GM12878 (cell line): ENCODE measurements at regions not wholly inside any gene's neighbourhood (a gene's known extent, or its start where the extent isn't known, plus 50 kb on each side); places are given as distances from the start of the nearest gene placed in this dataset.

Experiments used
- ATAC-seq: fragments of 200-7000 bp; cut with Tn5 transposase; 3 replicates; pipeline ENCODE4 v1.9.1; 2020; ENCODE audit warnings: mild to moderate bottlenecking, moderate library complexity
- BruUV-seq: library from RNA; stranded (reverse); fragments of 400-500 nt; replicated peaks from 2 replicates; lab custom pipeline; 2021; lab: Mats Ljungman, UMichigan
- CTCF ChIA-PET: fragments of 300-600 bp; sonication (Branson Sonifier 250); formaldehyde crosslinking; extraction: SDS; loops from one replicate; lab custom pipeline; 2021; ENCODE audit warnings: inconsistent platforms; lab: Yijun Ruan, JAX
- POLR2A ChIA-PET: fragments of 350-600 bp; formaldehyde crosslinking; extraction: SDS; loops from one replicate; lab custom pipeline; 2021; ENCODE audit warnings: inconsistent platforms; lab: Charles Lee
- RAD21 ChIA-PET: fragments of 300-600 bp; sonication (Branson Sonifier 250); formaldehyde crosslinking; loops from one replicate; lab custom pipeline; 2023; ENCODE audit warnings: antibody characterized with exemption; ENCODE audit not compliant: unreplicated experiment; lab: Charles Lee
- SMC1A ChIA-PET: fragments of 300-600 bp; sonication (Branson Sonifier 250); formaldehyde crosslinking; loops from one replicate; lab custom pipeline; 2023; ENCODE audit not compliant: unreplicated experiment, uncharacterized antibody; lab: Charles Lee
- DNase-seq: peaks from one replicate; pipeline ENCODE4 v3.0.0-alpha.2; 2011; ENCODE audit warnings: low read depth, low spot score
- FAIRE-seq: peaks from 3 replicates; lab custom pipeline; 2011; peaks lifted over from hg19 to GRCh38; lab: Jason Lieb, UNC
- H2AFZ ChIP-seq: 2 replicates; pipeline ENCODE4 v1.6.0; 2011; ENCODE audit warnings: low read depth, low read length, control low read depth; ENCODE audit not compliant: control insufficient read depth
- H3K27ac ChIP-seq: 2 replicates; pipeline ENCODE4 v1.5.1; 2011; ENCODE audit warnings: control low read depth; ENCODE audit not compliant: control insufficient read depth, insufficient read depth
- H3K27me3 ChIP-seq, 2 experiments: replicated peaks in 1 of 2; 2 replicates each; pipeline versions ENCODE4 v1.6.0 to v1.6.1; 2011; ENCODE audit warnings: low read length in 1 of 2; ENCODE audit not compliant: control insufficient read depth in 2 of 2, insufficient read depth in 2 of 2
- H3K36me3 ChIP-seq, 2 experiments: 2 replicates each; pipeline ENCODE4 v1.5.1; 2011; ENCODE audit warnings: low read length in 1 of 2; ENCODE audit not compliant: control insufficient read depth in 2 of 2, insufficient read depth in 2 of 2
- H3K4me1 ChIP-seq: 2 replicates; pipeline ENCODE4 v1.6.1; 2011; ENCODE audit warnings: mild to moderate bottlenecking, low read length, moderate library complexity, mixed read lengths; ENCODE audit not compliant: control insufficient read depth, insufficient read depth
- H3K4me2 ChIP-seq: 2 replicates; pipeline ENCODE4 v1.6.0; 2011; ENCODE audit warnings: control low read depth; ENCODE audit not compliant: control insufficient read depth, insufficient read depth
- H3K4me3 ChIP-seq: fragments of 200-600 bp; sonication (generic); 2 replicates; pipeline ENCODE4 v1.5.1; 2016
- H3K79me2 ChIP-seq: 2 replicates; pipeline ENCODE4 v1.6.0; 2011; ENCODE audit warnings: low read length; ENCODE audit not compliant: control insufficient read depth, insufficient read depth
- H3K9ac ChIP-seq: 2 replicates; pipeline ENCODE4 v1.8.0; 2011; ENCODE audit warnings: low read length, control low read depth, mixed read lengths; ENCODE audit not compliant: control insufficient read depth, insufficient read depth
- H3K9me3 ChIP-seq: replicated peaks from 3 replicates; pipeline ENCODE4 v1.5.1; 2011; ENCODE audit warnings: mild to moderate bottlenecking, low read length; ENCODE audit not compliant: control insufficient read depth, insufficient read depth
- H4K20me1 ChIP-seq: 2 replicates; pipeline ENCODE4 v1.6.0; 2011; ENCODE audit not compliant: control insufficient read depth, insufficient read depth
- ASH2L ChIP-seq: fragments of 300-600, 200-600 bp; sonication (generic); IDR thresholded peaks from 2 replicates; pipeline ENCODE4 v1.6.1; 2017; ENCODE audit warnings: low read depth, mild to moderate bottlenecking, borderline replicate concordance
- ATF2 ChIP-seq: IDR thresholded peaks from 2 replicates; pipeline ENCODE4 v1.6.1; 2012; ENCODE audit warnings: low read length, inconsistent platforms
- ATF7 ChIP-seq: fragments of 450-650 bp; IDR thresholded peaks from 2 replicates; pipeline ENCODE4 v1.6.1; 2016; ENCODE audit warnings: low read depth, mild to moderate bottlenecking
- BCL11A ChIP-seq: IDR thresholded peaks from 2 replicates; pipeline ENCODE4 v1.6.1; 2011; ENCODE audit warnings: low read depth, low read length
- CBX3 ChIP-seq: fragments of 200-600 bp; sonication (generic); IDR thresholded peaks from 2 replicates; pipeline ENCODE4 v1.6.1; 2016; ENCODE audit warnings: low read depth, borderline replicate concordance
- CHD1 ChIP-seq: IDR thresholded peaks from 2 replicates; pipeline ENCODE4 v1.6.1; 2012; ENCODE audit warnings: low read depth, low read length, improper control_type of control experiment
- CHD2 ChIP-seq: IDR thresholded peaks from 2 replicates; pipeline ENCODE4 v1.6.1; 2011; ENCODE audit warnings: low read depth, low read length, improper control_type of control experiment, borderline replicate concordance
- CREM ChIP-seq: IDR thresholded peaks from 2 replicates; pipeline ENCODE4 v1.6.1; 2014; ENCODE audit warnings: antibody characterized with exemption, low read depth
- FOXM1 ChIP-seq: IDR thresholded peaks from 2 replicates; pipeline ENCODE4 v1.6.1; 2012; ENCODE audit warnings: low read depth, mild to moderate bottlenecking, inconsistent platforms, low read length, moderate library complexity
- GABPA ChIP-seq: IDR thresholded peaks from 2 replicates; pipeline ENCODE4 v1.6.1; 2014; ENCODE audit warnings: antibody characterized with exemption, low read depth, mild to moderate bottlenecking, inconsistent platforms
- GATAD2B ChIP-seq: fragments of 450-650 bp; conservative IDR thresholded peaks from 2 replicates; pipeline ENCODE4 v1.6.1; 2017; ENCODE audit warnings: low read depth, mild to moderate bottlenecking, moderate library complexity
- MEF2A ChIP-seq: IDR thresholded peaks from 2 replicates; pipeline ENCODE4 v1.6.1; 2011; ENCODE audit warnings: low read depth, mild to moderate bottlenecking, low read length, moderate library complexity; ENCODE audit not compliant: insufficient read depth
- NFXL1 ChIP-seq: fragments of 450-650 bp; IDR thresholded peaks from 2 replicates; pipeline ENCODE4 v1.6.1; 2017; ENCODE audit warnings: antibody characterized with exemption, mild to moderate bottlenecking, borderline replicate concordance
- PML ChIP-seq: IDR thresholded peaks from 2 replicates; pipeline ENCODE4 v1.6.1; 2012; ENCODE audit warnings: low read length, inconsistent platforms
- POLR2A ChIP-seq: IDR thresholded peaks from 2 replicates; pipeline ENCODE4 v1.6.1; 2011; ENCODE audit warnings: low read depth, mild to moderate bottlenecking, low read length
- RAD21 ChIP-seq: IDR thresholded peaks from 2 replicates; pipeline ENCODE4 v1.6.1; 2011; ENCODE audit warnings: mild to moderate bottlenecking, low read depth, low read length, moderate library complexity; ENCODE audit not compliant: insufficient read depth
- RFX5 ChIP-seq: IDR thresholded peaks from 2 replicates; pipeline ENCODE4 v1.6.1; 2011; ENCODE audit warnings: low read depth, low read length, improper control_type of control experiment
- WRNIP1 ChIP-seq: IDR thresholded peaks from 2 replicates; pipeline ENCODE4 v1.6.1; 2011; ENCODE audit warnings: low read depth, low read length, improper control_type of control experiment, borderline replicate concordance
- ZNF384 ChIP-seq: IDR thresholded peaks from 2 replicates; pipeline ENCODE4 v1.6.1; 2012; ENCODE audit warnings: low read depth, mild to moderate bottlenecking, low read length, improper control_type of control experiment, borderline replicate concordance
- WGBS: methylation state at CpG from one replicate; pipeline ENCODE4 v1.1.6; 2016; ENCODE audit warnings: low lambda C conversion rate; ENCODE audit not compliant: insufficient replicate concordance, insufficient coverage; ENCODE audit errors: missing lambda C conversion rate; 5-methylcytosine and 5-hydroxymethylcytosine counted together
- in situ Hi-C: fragments of 300-500 bp; cut with MboI; formaldehyde crosslinking; loops from 9 replicates; pipeline ENCODE4 v1.14.3; 2018; ENCODE audit warnings: mixed read lengths
- intact Hi-C: fragments of 100-400 bp; cut with micrococcal nuclease; formaldehyde crosslinking; loops from one replicate; pipeline ENCODE4 v1.14.2; 2022; ENCODE audit not compliant: unreplicated experiment

- no peaks in the 10 kb centered on the region; a peak in 1 of 4 replicates for H3K27me3 ChIP-seq
- ATAC-seq, result no peak
Observed at GRCh38 chr11:134745456-134745855, 333.4 kb upstream of the B3GAT1 start.

More at GRCh38 chr11:134745456-134745855, 333.4 kb upstream of the B3GAT1 start:
- ChIA-PET POLR2A (no interaction called here), RAD21 (no interaction called here), CTCF (no interaction called here), SMC1A (no interaction called here)
- DNase-seq, result no peak
- Histone ChIP-seq H3K79me2 (no peaks in the 10 kb centered on the region), H3K4me3 (no peak overlapping the region), H4K20me1 (no peaks in the 10 kb centered on the region), H3K9me3 (no peaks in the 10 kb centered on the region), H3K36me3 (no peaks in the 10 kb centered on the region), H3K27ac (no peak overlapping the region), H2AFZ (no peak overlapping the region), H3K4me1 (no peaks in the 10 kb centered on the region), H3K4me2 (no peak overlapping the region), H3K9ac (no peak overlapping the region)
- WGBS, result 12% methylated on average over 3 of the region's 3 CpGs
- in situ Hi-C loops, result no loop called here
- intact Hi-C loops, result no loop called here
- FAIRE-seq, result no peak
- TF ChIP-seq MEF2A, result no peak
- TF ChIP-seq ASH2L, result no peak
- no peak for TF ChIP-seq POLR2A
- no peak for TF ChIP-seq RAD21
- no peak for TF ChIP-seq BCL11A
- no peak for TF ChIP-seq PML
- TF ChIP-seq ATF2, result no peak
- no peak for TF ChIP-seq CHD2
- no peak for TF ChIP-seq WRNIP1
- no peak for TF ChIP-seq CBX3
- TF ChIP-seq RFX5, result no peak
- no peak for TF ChIP-seq GABPA
- no peak for TF ChIP-seq CREM
- no peak for TF ChIP-seq ATF7
- TF ChIP-seq FOXM1, result no peak
- TF ChIP-seq NFXL1, result no peak
- TF ChIP-seq CHD1, result no peak
- no peak for TF ChIP-seq ZNF384
- TF ChIP-seq GATAD2B, result no peak
- BruUV-seq, result no TSS peak
